ENCODE measurements at regions not wholly inside any gene's neighbourhood (a gene's known extent, or its start where the extent isn't known, plus 50 kb on each side); places are given as distances from the start of the nearest gene placed in this dataset.
A peak's percentile ranks its signal among the peaks of the same experiment; 100 is the strongest.

DNA sequence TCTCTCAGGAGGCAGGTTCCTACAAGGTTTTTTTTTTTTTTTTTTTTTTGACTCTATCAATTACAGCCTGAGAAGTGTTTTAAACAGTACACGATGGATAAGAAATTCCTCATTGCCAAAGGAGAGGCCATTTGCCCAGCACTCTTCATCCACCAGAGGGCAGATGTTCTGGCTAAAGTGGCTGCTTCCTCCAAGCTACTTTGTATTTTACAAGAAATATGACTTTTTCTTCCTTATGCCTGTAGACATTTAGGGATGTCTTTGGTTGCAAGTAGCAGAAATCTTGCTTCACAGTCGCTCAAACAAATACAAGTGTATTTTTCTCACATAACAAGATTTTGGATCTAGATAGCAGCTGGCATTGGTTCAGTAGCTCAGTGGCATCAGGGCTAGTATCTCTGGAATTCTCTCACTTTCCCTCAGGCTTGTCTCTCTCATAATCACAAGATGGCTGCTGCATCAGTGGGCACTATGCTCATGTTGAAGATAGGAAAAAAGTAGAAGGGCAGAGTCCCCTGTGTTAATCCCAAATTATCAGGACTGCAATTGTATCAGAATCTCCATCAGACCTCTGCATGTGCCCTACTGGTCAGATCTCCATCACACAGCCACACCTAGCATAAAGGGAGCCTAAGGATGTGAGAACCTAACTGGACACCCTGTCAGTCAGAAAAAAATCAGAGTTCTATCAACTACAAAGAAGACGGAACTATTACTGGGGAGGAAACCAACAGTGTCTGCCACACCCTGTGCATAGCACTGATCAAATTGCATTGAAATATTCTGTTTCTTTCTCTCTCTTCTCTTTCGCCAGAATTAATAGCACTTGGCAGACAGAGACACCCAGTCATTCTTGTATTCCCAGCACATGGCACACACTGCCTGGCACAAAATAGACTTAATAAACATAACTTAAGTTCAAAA, 138.9 kb upstream of the COL8A1 start:
- TF ChIP-seq, protein P1, sequence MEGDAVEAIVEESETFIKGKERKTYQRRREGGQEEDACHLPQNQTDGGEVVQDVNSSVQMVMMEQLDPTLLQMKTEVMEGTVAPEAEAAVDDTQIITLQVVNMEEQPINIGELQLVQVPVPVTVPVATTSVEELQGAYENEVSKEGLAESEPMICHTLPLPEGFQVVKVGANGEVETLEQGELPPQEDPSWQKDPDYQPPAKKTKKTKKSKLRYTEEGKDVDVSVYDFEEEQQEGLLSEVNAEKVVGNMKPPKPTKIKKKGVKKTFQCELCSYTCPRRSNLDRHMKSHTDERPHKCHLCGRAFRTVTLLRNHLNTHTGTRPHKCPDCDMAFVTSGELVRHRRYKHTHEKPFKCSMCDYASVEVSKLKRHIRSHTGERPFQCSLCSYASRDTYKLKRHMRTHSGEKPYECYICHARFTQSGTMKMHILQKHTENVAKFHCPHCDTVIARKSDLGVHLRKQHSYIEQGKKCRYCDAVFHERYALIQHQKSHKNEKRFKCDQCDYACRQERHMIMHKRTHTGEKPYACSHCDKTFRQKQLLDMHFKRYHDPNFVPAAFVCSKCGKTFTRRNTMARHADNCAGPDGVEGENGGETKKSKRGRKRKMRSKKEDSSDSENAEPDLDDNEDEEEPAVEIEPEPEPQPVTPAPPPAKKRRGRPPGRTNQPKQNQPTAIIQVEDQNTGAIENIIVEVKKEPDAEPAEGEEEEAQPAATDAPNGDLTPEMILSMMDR (IDR thresholded peaks at IDR 0.05; ENCODE audit: insufficient read depth, low read length) = peak; percentile 92
- no peak overlapping the region for H3K4me3 ChIP-seq (ENCODE audit: low read depth, low read length)
- peak; percentile 81 for DNase-seq (ENCODE audit: low read depth)

DNA sequence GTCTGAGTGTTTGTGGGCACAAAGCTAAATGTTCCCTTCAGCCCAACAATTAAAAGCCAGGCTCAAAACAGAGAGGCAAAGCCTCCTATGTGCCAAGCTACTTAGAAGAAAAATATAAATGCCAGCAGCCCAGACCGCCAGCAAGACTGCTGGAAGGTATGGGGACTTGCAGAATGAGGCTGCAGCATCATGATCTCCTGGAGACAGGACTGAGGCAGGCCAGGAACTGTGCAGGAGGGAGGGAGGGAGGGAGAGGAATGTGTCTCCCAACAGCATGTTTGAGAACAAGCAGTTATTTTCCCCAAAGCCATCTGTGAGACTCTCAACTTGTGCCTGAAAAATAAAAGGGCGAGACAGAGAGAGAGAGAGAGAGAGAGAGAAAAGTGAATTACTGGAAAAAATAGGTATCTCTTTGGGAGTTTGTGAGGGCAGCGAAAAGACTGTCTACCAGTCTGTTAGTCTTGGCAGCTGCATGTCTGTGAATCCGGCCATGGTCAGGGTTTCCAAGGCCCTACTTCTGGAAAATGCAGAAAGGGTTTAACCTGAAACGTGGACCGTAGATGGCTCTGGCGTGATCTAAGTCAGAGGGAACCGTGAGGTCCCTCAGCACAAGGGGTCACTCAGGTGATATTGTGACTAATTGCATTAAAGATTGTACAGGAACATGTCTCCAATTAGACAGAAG, 139.7 kb upstream of the COL8A1 start:
- DNase-seq (ENCODE audit: low read depth) = peak; percentile 22
- no peak overlapping the region for H3K4me3 ChIP-seq (ENCODE audit: low read depth, low read length)

DNA sequence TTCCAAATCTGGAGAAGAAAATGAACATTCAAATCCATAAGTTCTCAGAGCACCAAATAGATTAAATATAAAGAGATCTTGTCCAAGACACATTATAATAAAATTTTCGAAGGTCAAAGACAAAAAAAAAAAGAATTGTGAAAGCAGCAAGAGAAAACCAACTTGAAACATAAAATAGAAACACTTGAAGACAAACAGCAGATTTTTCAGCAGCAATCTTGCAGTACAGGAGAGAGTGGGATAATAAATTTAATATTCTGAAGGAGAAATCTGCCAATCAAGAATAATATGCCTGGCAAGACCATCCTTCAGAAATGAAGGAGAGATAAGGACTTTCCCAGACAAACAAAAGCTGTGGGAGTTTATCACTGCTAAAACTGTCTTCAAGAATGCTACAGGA, 150.5 kb upstream of the COL8A1 start:
- no peak overlapping the region for H3K4me3 ChIP-seq (ENCODE audit: low read depth, low read length)
- TF ChIP-seq, protein P1 (IDR thresholded peaks at IDR 0.05; ENCODE audit: insufficient read depth, low read length) = no peak
- DNase-seq (ENCODE audit: low read depth) = no peak

More for the DNA sequence above, 139.7 kb upstream of the COL8A1 start:
- TF ChIP-seq, protein P1 (IDR thresholded peaks at IDR 0.05; ENCODE audit: insufficient read depth, low read length) = no peak

DNA sequence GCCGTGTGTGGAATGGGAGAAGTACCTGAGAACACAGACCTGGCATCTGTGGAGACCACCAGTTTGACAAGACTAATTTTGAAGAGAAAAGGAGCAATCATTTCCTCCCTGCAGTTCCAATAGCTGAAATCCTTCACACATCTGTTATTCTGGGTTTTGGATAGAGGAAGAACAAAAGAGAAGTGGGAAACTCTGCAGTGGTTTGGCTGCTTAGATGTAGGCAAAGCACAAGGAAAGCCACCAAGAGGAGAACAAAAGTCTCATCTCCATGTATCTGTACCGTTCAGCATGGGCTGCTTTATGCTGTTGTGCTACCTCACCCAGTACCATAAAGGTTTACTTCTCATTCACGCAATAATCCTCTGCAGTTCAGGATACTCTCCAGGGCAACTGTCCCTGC, 153.1 kb upstream of the COL8A1 start:
- DNase-seq (ENCODE audit: low read depth) = no peak
- H3K4me3 ChIP-seq (ENCODE audit: low read depth, low read length) = no peak overlapping the region
- TF ChIP-seq, protein P1 (IDR thresholded peaks at IDR 0.05; ENCODE audit: insufficient read depth, low read length) = no peak

DNA sequence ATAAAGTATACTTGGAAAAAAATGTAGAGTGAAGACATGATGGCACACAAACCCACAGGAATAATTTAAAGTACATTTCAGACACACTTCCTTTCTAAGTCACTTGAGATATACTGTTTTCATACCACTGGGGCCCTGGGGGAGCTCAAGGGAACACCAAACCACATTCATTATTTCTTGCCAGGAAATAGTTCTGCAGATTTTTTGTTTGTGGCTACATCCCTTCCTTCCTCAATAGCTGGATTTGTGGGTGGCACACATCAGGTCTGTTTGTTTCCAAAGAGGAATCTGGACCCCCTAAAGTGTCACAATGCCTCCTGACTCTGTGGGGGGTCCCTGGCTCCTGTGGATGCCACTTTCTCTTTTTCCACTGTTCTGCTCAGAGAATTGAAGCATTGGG, 153.5 kb upstream of the COL8A1 start:
- no peak overlapping the region for H3K4me3 ChIP-seq (ENCODE audit: low read depth, low read length)
- DNase-seq (ENCODE audit: low read depth) = no peak
- TF ChIP-seq, protein P1 (IDR thresholded peaks at IDR 0.05; ENCODE audit: insufficient read depth, low read length) = no peak

DNA sequence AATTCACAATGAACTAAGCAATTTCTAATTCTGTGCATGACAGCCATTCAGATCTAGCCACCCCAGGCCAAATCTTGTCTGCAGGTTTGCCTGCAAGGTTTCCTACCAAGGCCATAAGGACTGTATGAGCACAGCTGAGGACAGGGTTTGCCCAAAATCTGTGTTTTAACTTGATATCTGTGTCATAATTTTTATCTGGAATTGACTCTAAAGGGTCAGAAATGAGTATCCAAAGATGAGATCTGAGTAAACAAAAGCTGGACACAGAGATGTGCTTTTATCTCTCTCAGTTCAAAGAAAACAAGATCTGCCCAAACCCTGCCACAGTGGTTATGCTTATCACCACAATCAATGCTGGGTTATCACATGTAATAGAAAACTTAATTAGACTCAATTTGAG, 154.6 kb upstream of the COL8A1 start:
- H3K4me3 ChIP-seq (ENCODE audit: low read depth, low read length) = no peak overlapping the region
- TF ChIP-seq, protein P1 (IDR thresholded peaks at IDR 0.05; ENCODE audit: insufficient read depth, low read length) = no peak
- no peak for DNase-seq (ENCODE audit: low read depth)

Data from fibroblast of the aortic adventitia (primary cell).